GM19099 (cell line): ENCODE measurements at regions not wholly inside any gene's neighbourhood (a gene's known extent, or its start where the extent isn't known, plus 50 kb on each side); places are given as distances from the start of the nearest gene placed in this dataset.

Experiments
- POLR2A ChIP-seq: IDR thresholded peaks from 3 replicates; pipeline ENCODE4 v1.6.1; 2011; ENCODE audit warnings: low read depth; ENCODE audit not compliant: insufficient read length; ENCODE audit errors: extremely low read depth

DNA sequence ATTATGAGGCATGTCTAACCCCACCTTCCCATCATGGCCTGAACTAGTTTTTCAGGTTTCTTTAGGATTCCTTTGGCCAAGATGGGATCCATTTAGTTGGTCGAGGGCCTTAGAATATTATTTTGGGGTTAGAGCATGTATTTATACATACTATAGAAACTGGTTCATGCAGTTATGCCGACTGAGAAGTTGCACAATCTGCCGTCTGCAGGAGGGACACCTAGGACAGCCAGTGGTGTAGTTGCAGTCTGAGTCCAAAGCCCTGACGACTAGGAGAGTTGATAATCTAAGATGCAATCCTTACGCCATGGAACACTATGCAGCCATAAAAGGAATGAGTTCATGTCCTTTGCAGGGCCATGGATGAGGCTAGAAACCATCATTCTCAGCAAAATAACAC, 424.0 kb downstream of the SHISA9 start:
- no peak for TF ChIP-seq POLR2A

DNA sequence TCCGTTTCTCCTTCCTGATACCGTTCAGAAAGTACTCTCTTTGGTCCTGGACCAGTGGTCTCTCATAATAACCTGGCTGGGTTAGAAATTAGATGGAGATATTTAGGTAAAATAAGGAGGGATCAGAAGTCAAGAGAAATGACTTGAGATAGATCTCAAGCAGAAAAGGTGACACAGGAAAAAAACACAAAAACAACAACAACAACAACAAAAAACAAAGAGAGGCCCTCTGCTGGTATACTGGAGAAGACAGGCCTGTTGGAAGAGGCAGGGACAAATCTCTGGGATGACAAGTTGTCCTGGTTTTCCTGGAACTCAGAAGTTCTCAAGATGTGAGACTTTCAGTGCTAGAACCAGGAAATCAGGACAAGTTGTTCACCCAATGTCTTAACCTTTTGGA, 430.5 kb downstream of the SHISA9 start:
- no peak for TF ChIP-seq POLR2A

DNA sequence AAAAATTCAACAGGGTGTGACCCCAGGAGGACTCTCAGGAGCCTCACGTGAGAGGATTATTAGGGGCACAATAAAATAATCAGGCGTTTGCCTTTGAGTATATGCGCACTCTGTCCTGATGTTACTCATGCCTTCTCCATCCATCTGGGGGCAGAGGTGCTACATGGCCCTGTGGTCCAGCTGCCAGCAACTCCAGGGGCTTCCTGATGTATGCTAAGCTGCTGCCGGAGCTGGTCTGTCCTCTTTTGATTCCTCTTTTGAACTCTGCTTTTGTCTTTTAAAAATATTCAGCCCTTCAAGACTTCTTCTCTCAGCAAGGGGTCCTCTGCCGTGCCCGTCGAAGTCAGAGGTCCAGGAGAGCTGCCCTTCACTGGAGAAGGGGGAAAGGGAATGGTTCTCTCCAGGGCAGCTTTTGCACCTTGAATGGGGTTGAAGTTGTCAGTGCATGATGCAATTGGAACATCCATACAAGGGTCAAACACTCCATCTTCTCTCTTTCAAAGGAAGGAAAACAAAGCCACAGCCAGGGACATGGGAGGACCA, 431.4 kb downstream of the SHISA9 start:
- TF ChIP-seq POLR2A, result no peak

DNA sequence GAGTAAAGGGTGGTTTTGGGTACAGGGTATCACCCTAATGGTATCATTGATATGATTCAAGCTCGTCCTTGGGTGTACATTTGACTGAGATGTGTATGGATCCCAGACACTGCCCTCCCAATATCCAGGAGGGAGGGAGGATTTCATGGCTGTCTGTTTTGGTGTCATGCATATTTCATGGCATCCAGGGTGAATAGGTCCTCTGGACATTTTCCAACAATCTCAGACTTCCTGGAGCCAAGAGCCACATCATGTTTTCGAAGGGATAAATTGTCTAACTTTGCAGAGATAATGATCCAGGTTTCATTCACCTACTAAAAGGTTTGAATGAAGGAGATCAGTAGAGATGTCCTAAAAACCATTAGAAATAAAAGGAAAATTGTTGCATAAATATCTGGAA, 431.9 kb downstream of the SHISA9 start:
- TF ChIP-seq POLR2A, result no peak

DNA sequence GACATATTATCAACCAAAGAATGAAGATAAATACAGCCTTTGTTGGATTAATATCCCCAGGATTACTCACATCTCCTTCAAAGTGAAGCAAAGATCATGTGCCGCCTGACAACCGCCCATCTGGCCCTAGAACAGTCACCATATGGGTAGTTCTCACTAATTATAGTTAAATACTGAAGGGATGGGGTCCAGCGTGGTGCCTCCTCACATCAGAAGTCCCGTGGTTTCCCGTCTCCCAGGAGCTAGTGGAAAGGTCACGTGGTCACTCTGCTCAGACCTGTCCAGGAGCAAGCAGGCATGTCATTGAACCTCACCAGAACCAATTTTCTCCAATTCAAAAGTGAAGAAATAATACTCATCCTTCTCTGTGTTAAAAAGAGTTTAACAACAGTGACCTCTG, 434.5 kb downstream of the SHISA9 start:
- no peak for TF ChIP-seq POLR2A

DNA sequence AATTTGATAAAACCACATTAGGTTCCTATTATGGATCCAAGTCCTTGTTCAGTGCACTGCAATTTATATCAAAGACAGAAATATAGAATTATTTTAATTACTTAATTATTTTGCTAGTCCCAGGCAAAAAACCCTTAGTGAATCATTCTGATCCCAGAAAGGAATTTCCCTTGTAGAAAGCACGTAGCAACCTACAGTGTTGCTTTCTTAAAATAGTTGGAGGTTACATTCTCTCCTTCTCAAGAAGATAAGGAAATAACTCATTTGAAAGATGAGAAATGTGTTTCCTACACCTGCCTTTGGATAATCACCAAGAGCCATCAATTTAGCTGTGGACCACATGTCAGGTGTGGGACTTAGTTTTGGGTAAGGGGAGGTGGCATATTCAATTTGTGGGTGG, 434.9 kb downstream of the SHISA9 start:
- TF ChIP-seq POLR2A, result no peak

DNA sequence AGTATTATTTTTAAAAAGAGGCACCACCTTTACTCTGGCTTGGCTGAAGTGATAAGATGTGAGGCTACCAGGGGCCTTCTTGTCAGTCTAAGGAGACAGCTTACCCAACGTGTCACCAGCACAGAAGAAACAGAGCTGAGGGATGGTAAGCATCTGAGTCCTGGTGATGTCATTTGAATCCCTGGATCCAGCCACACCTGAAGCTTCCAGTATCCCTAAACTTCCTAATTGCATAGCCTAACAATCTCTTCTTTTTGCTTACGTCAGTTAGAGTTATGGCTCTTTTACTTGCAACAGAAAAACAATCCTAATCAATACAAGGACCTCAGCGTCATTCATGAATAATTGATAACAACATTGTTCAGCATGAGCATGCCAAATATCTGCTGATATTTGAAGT, 436.6 kb downstream of the SHISA9 start:
- TF ChIP-seq POLR2A, result no peak

DNA sequence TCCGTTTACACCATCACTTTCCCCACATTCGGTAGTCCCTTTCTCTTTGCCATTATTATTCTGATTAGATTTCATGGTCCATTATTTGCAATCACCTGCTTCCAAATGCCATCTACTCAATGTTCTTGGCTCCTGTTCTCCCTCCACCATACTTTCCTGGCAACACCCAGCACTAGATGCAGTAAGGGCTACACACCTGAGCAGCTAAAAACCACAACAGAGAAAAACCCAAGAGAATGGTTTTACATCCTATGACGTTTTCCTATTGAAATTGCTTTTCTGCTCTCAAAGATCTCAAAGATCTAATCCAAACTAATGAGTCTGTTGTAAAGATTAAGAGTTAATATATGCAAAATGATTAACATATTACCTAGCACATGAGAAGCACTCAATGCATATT, 441.3 kb downstream of the SHISA9 start:
- no peak for TF ChIP-seq POLR2A

DNA sequence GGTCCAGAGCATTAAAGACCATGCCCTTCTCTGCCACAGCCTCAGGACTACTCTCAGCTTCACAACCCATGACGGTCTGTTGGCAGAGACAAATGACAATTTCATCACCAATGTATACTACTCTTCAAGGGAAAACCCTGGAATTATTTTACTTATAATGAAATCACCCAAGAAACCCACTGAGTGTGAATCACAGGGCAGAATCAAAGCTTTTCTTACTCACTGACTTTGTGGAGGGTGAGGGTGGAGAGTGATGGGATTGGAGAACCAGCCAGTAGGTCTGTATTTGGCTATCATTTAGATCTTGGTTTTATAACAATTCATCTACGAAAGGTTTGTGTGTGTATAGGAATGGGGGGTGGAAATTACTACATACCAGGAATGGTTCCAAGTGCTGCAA, 442.6 kb downstream of the SHISA9 start:
- TF ChIP-seq POLR2A, result no peak

DNA sequence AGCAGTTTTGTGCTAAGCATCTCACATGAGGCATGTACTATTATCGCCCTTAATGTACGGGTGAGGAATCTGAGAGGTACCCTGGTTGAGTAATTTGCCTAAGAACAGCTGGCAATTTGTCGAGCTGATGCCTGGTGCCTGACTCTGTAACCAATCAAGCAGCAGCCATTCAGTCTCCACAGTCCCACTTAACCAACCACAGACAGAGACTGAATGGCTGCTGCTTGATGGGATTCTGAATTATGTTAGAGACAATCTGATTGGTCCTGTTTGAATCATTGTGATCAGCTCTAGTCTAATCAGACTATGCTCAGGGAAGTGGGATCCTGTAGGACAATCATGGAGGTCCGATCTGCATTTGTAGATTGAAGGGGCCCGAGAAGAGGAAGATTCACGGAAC, 447.0 kb downstream of the SHISA9 start:
- TF ChIP-seq POLR2A, result no peak

DNA sequence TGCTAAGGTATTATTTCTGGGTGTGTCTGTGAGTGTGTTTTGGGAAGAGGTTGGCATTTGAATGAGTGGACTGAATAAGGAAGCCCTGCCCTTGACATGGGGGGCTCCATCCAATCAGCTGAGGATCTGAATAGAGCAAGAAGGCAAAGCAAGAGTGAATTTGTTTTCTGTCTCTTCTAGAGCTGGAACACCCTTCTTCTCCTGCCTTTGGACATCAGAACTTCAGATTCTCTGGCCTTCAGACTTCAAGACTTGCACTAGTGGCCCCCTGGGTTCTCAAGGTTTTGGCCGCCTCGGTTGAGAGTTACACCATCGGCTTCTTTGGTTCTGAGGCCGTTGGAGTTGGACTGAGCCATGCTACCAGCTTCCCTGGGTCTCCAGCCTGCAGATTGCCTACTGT, 448.6 kb downstream of the SHISA9 start:
- no peak for TF ChIP-seq POLR2A

DNA sequence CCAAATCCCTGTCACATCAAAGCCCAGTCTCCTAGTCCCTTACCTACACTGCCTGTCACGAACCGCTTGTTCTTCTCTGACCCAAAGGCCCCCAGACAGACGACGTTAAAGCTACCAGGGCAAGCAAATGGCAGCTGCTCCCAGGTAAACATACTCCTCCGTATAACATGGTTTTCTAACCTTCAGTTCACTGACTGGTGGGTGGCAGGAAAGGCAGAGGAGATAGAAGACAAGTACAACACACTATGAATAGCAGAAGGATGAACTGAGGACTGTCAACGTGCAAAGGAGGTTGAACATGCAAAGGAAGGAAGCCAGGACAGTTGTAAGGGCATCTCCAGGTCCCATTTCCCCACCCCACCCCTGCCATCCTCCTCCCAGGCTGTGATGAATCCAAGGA, 449.8 kb downstream of the SHISA9 start:
- no peak for TF ChIP-seq POLR2A

DNA sequence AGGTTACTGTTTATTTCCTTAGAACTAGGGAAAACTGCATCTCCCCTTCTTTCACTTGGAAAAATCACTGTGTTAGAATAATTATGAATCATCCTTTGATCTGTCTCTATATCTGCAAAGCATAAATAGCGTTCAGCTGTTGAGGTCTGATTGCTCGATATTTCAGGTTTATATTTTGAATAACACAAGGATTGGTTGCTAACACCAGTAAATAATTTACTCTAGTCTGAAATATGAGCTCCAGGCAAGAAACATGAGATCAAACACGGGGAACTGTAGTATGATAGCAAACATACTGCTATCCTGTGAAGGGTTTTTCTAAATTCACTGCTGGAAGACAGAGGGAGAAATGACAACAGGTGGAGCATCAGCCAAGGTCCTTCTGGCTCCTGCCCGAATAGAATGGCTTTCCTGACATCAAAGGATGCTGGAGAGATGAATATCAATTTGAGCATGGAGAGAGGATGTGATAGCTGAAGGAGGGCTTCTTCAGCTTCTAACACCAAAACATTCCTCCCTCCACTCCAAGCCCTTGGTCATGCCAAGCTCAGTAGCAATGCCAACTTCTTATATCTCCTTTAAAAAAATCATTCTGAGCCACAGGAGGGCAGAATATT, 450.3 kb downstream of the SHISA9 start:
- TF ChIP-seq POLR2A, result no peak

DNA sequence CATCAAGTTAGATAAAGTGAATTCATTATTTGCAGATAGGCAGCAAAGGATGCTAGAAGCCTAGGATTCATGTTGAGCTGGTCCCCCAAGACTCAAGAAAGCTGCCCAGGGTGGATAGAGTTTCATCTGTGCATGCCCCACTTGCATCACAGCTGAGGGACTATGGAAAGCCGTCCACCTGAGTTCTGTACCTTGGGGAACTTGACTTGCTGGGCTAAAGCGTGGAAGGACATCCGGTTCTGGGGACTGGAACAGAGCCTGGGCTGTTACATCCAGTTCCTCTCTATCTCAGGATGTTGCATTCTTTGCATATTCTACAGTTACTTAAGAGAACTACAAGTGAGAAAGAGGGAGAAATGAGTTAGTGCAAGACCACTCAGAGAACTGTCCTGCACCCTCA, 458.4 kb downstream of the SHISA9 start:
- TF ChIP-seq POLR2A, result no peak

DNA sequence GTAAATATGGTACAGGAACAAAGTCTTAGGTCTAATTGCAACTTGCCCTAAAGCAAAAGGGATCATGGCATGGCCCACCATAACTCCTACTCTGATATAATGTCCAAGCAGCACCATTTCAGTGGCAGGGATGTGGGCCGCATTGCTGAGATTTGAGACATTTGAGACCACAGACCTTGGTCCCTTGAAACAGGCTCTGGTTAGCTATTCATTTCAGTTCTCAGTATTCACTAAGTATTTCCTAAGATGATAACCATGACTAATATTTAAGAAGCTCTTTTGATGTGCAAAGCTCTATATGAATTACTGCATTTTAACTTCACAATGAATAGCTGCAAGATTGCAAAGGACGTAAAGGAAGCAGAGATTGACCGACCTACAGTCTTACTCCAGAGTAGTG, 471.0 kb downstream of the SHISA9 start:
- no peak for TF ChIP-seq POLR2A

DNA sequence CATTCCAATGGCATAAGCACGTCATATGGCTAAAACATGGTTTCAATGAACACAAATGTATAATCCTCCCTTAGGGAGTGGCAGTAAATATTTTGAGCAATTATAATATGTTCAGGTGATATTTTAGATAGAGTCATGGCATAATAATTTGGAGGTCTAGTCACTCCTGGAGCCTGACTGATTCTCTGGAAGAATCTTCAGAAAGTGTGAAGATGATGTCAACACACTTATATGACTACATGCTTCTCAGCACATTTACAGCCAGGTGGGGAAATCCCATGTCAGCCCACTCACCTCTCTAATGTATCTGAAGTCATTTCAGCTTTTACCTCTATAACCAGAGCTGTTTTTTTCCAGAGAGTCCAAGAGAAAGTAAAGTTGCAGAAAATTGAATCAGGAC, 474.8 kb downstream of the SHISA9 start:
- TF ChIP-seq POLR2A, result no peak

DNA sequence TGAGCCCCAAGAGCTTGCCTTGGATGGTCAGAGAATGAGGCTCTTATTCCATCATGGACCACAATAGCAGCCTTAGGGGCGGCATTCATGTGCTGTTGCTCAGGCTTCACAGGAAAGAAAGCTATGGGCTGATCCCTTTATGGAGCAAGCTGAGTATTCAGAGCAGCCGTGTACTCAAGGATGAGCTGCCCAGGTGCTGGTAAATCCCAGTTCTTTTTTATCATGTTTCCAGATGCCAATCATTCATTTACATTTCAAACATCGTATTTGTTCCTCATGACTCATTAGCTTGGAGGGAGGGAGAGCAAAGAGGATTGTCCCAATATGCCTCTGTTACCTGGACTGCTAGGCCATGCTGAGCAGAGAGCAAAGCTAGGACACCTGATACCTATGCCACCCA, 475.7 kb downstream of the SHISA9 start:
- TF ChIP-seq POLR2A, result no peak

DNA sequence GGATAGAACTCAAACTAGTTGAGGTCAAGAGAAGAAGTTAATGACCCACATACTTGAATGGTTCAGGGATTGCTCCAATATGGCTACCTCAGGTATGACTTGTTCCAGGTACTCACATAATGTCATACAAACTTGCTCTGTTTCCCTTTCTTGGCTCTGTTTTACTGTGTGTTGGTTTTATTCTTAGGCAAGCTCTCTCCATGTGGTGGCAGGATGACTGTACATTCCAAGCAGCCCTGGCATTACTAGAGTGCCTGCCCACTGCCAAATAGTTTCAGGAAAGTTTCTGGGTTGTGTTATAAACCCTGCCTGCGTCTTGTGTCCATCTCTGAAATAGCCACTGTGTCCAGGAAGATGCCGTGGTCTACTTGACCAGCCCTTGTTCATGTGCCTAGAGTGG, 476.8 kb downstream of the SHISA9 start:
- TF ChIP-seq POLR2A, result no peak

DNA sequence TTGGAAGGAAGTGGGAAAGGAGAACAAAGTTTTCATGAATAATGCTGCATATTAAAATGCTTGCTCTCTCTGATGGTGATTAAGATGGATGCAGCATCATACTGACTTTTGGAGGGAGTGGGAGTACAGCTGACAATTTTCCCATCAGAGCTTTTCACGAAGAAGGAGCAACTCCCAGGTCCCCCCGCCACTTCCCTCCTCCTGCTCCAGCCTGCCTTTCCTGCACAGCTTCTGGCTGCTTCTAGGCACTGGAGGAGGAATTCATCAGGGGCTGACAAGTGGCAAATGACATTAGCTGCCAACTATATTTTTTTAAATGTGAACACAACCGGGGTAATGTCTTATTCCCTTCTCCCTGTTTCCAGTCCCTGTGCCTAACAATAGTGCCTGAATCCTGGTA, 477.9 kb downstream of the SHISA9 start:
- no peak for TF ChIP-seq POLR2A
